SH-SY5Y (cell line): ENCODE measurements at regions not wholly inside any gene's neighbourhood (a gene's known extent, or its start where the extent isn't known, plus 50 kb on each side); places are given as distances from the start of the nearest gene placed in this dataset.

Experiments used
- GATA2 ChIP-seq: IDR thresholded peaks from 2 replicates; pipeline ENCODE4 v1.6.1; 2011; ENCODE audit warnings: mild to moderate bottlenecking, low read depth, low read length
- GATA3 ChIP-seq: IDR thresholded peaks from 2 replicates; pipeline ENCODE4 v1.6.1; 2011; ENCODE audit warnings: low read depth, mild to moderate bottlenecking, low read length, moderate library complexity

- no peak for TF ChIP-seq GATA2
- no peak for TF ChIP-seq GATA3
Observed at GRCh38 chr9:102202126-102202525, 463.7 kb upstream of the GRIN3A start.
